GM19468 (cell line): ENCODE measurements at regions not wholly inside any gene's neighbourhood (a gene's known extent, or its start where the extent isn't known, plus 50 kb on each side); places are given as distances from the start of the nearest gene placed in this dataset.

ENCODE experiments used
- ATAC-seq: cut with Tn5 transposase; IDR thresholded peaks from one replicate; pipeline ENCODE4 v1.9.1; 2021; ENCODE audit warnings: mild to moderate bottlenecking, moderate library complexity, moderate number of reproducible peaks; ENCODE audit not compliant: unreplicated experiment; ENCODE audit errors: extremely low read depth

DNA sequence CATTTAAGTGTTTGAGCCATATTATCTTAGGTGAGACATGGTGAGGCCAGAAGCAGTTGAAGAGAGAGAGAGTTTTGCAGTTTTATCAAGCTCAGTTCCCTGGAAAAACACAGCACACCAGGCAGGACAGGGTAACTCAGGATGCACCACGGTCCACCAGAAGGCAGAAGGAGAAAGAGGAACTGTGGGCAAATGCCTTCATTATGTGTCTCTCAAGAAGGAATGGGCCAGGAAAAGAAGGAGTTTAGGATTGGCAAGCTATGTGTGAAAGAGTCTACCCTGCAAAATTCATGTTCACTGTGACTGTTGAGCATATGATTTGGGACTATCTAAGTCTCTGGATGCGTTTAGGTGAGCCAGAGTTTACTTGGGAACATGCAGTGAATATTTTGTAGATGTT lies 934.5 kb upstream of the MIR17HG start:
- ATAC-seq: no peak

DNA sequence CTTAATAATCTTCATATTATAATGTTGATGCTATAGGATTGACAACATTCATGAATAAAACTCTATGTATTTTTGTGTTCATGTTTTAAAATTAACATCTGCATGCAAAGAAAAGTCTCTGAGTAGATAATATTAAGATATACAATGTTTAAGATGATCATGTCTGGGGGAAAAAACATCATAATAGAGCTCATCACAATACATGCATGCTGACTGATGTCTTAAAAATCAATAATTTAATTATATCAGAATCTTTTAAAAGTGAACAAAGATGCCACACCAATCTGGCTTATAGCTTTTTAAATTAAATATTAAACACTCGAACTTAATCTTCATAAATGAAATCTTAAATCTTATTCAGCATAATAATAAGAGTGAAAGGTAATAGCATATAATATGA lies 933.9 kb upstream of the MIR17HG start:
- ATAC-seq: no peak

DNA sequence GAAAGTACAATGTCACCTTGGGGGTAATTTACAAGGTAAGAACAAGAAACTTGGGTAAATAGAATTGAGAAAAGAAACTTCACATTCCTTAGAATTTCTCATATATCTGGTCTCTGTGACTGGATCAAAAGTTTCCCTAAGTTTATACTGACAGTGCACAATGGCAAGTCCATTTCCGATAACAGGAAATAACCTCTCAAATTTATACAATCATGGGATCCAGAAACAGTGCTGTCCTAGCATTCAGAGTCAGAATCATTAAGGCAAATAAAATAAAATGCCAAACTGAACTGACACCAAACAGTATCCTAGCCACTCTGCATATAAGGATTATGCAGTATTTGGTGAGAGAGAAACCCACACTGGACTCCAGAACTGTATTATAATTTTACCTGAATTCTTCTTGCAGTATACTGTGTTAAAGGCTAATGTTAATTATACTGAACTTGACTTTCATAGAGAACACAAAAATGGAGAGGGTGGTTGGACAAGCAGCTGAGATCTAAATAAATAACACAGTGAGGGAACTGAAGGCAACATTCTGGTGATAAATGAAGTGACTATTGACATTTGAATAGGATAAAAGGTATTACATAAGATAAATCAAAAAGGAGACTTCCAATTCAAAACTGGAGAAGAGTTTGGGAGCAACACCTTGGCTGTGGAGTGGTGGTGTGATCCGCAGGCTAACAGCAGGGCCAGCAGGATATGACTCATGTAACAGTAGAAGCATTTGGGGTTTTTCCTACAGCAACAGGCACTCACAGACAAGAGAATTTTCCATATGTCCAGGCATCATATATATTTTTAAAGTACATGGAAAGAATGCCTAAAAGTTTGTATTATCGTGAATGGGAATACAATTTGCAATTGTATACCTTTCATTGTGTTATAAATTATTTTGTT lies 932.5 kb upstream of the MIR17HG start:
- no peak for ATAC-seq

DNA sequence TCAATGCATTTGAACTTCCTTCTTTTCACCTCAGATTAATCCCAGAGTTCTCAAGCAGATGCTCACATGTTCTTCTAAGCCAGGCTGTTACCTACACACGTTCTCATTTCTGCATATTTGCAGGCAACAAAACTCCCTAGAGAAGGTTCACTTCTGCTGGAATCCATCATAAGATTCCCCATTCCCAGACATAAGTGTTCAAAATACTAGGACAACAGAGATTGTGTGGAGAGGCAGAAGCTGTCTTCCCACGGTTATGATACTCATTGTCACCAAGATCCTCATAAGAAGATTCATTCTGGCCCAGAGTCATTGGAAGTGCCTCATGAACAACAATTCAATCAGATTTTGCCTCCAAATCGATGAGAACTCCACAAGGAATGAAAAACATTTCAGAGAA lies 931.6 kb upstream of the MIR17HG start:
- ATAC-seq: no peak

DNA sequence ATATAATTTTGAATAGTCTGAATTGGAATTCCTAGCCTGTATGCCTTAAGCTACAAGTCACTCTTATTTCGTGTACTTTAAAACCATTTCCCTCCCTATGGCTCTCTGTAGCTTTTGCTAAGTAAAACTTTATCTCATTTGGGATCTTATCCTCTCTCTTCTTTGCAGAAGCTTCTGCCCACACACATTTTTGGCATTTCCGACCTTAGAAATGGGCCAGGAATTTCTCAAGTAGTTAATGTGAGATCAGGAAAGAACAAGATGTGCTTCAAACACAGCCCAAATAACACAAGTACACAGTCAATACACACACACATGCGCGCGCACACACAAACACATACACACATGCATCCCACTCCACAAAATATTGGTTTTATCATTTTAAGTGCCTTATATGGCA lies 931.0 kb upstream of the MIR17HG start:
- ATAC-seq: no peak

DNA sequence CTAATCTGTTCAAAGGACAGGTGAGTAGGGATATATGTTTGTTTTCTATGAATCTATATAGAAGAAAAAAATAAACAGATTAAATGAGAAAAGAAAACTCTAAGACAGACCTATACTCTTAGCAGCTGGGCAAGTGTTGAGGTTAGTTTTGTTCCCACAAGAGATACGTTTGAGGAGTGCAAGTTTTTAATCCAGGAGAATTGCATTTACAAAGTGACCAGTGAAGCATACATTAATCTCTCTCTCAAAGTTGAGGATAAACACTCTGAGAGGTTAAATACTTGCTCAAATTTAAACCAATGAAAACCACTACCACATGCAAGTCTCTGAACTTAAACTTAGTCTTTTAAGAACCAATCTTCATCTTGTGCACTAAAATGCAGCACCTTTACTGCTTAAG lies 930.5 kb upstream of the MIR17HG start:
- no peak for ATAC-seq

DNA sequence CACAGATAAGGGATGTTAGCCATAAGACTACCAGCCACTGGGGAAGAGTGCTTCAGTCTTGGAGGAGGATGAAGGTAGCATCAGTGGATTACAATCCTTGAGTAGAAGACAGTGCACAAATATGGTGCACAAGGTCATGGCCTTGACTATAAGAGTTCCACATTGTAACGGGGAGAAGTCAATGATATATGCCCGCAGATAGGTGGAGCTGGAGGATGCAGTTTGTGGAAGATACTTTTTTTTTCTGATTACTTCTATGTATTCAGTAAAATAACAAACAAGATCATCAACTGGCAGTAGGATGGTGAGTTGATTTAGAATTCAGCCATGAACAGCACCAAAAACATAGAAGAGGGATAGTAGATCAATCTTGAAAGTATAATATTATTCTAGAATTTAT lies 926.8 kb upstream of the MIR17HG start:
- no peak for ATAC-seq

DNA sequence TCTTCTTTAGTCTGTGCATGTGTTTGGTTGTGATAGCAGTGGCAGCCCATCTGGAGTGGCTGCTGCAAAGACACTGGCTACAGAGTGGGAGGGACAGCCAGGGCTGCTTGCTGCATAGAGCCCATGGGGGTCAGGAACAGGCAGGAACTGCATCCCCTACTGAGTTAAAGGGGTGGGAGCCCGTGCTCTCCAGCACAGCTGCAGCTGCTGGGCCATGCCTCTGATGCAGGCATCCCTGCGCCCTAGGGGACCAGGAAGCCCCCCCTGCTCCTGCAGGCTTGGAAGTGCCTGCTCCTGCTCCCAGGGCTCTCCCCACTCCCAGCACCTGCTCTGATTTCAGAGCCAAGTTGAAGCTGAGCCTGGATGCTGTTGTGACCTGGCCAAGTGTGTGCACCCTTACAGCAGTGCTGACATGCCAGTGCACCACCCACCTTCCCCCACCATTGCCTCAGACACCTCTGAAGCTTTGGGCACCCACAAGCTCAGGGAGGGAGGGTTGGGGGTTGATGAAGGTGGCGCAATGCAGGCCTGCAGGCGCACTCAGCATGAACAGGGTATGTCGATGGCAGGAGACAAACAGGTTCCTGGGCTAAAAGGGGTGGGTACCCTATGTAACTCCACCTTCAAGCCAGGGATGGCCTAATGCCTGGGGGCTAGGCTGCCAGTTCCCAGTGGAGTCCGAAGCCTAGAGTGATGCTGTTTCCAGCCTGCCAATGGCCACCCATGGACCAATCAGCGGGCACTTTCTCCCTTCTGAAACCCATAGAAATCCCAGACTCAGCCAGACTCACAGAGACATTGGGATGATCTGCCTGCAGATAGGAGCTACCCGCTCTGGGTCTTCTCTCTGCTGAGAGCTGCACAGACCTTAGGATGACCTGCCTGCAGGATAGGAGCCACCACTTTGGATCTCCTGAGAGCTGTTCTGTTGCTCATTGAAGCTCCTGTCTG lies 919.9 kb upstream of the MIR17HG start:
- ATAC-seq: no peak

DNA sequence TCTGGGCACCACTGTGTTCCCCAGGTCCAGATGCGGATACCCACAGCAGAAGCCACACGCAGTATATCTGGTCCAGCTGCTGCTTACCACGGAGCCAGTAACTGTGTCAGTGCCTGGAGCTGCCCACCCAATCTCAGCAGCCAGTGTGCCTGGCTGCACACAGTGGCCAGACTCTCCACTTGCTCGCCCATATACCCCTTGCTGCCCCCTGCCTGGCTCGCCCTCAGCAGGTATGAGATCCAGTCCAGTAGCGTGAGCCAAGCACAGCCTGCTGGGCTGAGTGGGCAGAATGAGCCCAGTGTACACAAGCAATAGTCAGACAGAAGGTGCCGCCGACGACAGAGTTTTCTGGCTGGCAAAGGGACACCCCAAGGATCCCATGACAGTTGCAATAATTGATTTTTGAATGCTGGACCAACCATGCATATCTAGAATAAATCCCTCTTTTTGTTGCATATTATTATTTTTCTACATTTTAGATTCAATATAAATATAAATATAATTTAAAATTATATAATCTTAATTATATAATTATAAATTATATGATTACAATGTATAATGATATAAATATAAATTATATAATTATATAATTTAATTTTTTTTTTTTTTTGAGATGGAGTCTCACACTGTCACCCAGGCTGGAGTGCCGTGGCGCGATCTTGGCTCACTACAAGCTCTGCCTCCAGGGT lies 918.8 kb upstream of the MIR17HG start:
- no peak for ATAC-seq

DNA sequence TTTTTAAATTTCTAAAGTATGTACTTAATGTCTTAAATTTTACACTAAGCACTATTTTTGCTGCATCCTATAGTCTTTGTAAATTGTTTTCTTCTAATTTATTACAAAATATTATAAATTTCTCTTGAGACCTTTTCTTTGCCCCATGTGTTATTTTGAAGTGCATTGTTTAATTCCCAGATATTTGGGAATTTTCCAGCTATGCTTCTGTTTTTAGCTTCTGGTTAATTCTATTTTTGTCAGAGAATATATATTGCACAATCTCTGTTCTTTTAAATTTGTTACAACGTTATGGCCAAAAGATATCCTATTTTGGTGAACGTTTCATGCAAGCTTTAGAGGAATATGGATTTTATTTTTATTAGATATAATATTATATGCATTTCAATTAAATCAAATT lies 917.4 kb upstream of the MIR17HG start:
- no peak for ATAC-seq

DNA sequence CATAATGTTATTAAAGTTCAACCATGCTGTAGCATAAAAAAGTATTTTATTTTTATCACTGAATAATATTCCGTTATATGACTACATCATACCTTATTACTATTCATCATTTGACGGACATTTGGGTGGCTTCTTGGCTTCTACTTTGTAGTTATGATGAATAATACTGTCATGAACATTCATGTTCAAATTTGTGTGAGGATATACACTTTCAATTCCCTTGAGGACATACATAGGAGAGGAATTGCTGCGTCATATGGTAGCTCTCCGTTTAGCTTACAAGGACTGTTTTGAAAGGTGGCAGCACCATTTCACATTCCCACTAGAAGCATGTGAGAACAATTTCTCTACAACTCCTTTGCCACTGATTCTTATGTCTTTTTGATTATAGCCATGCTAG lies 910.8 kb upstream of the MIR17HG start:
- ATAC-seq: no peak

DNA sequence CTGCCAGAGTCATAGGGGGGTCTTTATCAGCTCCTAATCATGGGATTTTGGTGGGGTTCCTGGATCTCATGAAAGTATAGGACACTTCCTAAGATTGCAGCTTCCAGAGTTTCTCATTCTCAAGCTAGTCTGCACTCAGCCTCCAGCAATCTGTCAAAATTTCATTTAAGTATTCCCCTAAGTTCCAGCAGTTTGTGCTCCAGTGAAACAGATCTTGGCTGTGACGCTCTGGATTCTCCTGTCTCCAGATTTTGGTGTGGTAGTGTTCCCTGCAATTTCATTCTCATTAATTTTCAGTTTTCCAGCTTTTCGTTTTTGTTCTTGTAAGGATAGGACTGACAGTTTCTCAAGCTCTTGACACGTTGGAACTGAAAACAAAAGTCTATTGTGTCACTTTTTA lies 908.9 kb upstream of the MIR17HG start:
- no peak for ATAC-seq

DNA sequence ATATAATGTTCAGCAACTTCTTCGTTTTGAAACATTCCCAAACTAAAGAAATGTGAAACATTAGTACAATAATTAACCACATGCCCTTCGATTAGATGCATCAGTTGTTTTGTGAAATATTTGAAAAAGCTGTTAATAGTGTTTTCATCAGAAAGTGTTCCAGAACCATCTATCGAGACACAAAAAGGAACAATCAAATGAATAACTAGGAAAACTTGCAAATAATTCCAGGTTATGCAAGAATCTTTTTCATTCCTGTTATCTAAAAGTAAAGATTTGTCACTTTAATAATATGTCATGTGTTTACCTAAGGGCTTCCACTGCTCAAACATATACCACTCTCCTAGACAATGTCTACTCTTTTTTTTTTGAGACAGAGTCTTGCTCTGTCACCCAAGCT lies 904.2 kb upstream of the MIR17HG start:
- ATAC-seq: no peak

DNA sequence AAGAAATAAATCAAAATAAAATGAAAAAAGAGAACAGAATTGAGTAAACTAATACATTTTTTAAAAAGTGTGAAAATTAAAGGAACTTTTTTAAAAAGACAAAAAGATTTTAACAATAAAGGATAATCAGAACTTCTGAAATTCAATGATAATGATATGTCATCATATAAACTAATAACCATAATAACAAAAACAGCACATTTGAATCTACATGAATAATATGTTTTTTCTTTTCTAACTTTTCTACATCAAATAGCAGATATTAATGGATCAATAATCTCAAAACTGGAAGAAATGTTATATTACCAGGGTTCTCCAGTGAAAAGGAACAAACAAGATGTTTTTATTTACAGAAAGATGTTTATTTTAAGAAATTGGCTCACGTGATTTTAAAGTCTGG lies 903.3 kb upstream of the MIR17HG start:
- ATAC-seq: no peak

DNA sequence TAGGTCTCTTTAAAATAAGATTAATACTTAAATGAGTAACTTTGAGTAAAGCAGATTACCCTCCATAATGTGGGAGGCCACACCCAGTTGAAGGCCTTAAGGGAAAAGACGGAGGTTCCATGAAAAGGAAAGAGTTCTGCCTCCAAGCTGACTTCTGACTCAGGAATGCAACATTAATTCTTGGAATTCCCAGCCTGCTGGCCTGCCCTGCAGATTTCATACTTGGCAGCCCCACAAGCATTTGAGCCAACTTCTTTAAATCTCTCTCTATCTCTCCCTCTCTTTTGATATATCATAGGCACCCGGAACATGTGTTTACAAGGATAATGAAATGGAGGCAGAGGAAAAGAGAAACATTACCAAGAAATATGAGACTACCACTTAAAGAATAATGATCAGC lies 902.3 kb upstream of the MIR17HG start:
- ATAC-seq: no peak

DNA sequence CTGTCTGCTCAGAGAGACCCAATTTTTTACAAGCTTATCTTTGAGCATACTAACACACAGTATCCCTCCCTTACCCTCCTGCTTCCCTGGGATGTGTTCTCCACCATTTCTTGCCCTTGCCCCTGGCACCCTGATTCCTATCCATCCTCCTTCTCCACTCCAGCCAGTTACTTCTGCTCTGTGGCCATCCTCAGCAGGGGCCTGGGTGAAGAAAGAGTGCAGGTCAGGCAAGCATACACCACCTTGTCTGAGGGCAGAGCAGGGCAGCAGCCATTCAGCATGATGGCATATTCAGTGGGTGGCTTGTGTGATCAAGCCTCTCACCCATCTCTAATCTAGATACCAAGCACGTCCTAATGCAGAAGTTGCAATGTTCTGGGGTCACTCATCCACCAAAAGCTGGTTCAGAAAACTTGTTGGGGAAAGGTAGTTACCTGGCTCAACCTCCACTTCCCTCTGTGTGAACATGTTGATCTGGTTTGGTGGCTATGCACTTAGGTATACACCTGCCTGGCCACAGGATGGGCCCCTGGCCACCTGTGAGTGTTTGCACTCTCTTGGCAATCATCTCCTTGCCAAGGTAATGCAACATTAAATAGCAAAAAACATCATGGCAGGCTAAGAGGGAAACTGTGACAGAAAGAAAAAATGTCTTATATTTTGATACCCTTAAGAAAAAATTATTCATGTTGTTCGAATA lies 900.3 kb upstream of the MIR17HG start:
- no peak for ATAC-seq

DNA sequence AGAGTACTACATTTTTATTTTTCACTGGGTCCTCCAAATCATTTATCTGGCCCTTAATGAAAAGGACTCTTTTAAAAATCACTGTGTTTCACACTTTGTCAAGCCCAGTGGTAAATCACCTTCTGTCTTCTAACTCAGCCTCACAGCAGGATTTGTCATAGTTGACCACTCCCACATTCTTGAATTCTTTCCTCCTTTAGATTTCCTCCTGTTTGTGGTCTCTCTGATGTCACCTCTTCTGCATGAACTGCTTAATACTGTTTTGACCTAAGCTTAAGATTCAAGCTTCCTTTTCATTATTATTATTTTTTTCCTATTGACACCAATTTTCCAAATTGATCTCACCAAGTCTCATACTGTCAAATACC lies 899.8 kb upstream of the MIR17HG start:
- ATAC-seq: no peak

DNA sequence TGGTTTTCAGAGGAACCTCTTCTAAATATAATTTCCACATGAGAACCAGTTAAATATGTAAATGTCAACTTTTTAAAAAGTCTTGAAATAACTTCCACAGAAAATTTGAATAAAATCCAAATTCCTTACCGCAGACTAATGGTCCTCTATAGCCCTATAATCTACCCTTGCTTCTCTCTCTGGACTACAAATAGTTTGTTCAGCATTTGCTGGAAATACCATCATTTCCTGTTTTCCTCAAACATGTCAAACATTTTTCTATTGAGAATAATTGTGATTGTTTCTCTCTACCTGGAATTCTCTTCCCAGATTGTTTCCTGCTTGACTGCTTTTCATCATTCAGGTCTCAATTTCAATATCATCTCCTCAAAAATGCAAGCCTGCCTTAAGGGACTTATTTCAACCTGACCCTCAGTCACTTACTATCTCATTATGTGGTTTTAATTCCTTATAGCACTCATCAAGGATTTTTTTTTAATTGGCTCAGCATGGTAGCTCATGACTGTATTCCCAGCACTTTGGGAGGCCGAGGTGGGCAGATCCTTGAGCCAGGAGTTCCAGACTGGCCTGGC lies 898.9 kb upstream of the MIR17HG start:
- no peak for ATAC-seq

DNA sequence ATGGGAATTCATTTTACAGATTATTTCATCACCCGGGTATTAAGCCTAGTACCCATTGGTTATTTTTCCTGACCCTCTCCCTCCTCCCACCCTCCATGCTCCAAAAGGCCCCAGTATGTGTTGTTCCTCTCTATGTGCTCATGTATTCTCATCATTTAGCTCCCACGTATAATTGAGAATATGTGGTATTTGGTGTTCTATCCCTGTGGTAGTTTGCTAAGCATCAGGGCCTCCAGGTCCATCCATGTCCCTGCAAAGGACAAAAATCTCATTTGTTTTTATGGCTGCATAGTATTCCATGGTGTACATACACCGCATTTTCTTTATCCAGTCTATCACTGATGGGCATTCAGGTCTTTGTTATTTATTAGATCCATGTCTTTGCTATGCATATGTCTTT lies 894.1 kb upstream of the MIR17HG start:
- ATAC-seq: no peak
